Lower leg skin (tissue), 3 donors: ENCODE measurements at regions not wholly inside any gene's neighbourhood (a gene's known extent, or its start where the extent isn't known, plus 50 kb on each side); places are given as distances from the start of the nearest gene placed in this dataset.

Experiments used
- CTCF ChIP-seq, 3 donors: fragments of 450-650 bp; IDR thresholded peaks; one replicate each; pipeline ENCODE4 v1.5.1; 2016; ENCODE audit warnings: antibody characterized with exemption in 3 of 3, mild to moderate bottlenecking in 3 of 3, moderate library complexity in 2 of 3
- POLR2A ChIP-seq, 2 donors: fragments of 450-650 bp; IDR thresholded peaks; one replicate each; pipeline ENCODE4 v1.6.1; 2016 to 2017; ENCODE audit warnings: antibody characterized with exemption in 2 of 2, mild to moderate bottlenecking in 1 of 2, moderate library complexity in 1 of 2

GRCh38 chr5:92633176-92633575 is 947.8 kb downstream of the NR2F1-AS1 start:
- TF ChIP-seq CTCF (IDR thresholded peaks at IDR 0.05), result no peak
- TF ChIP-seq POLR2A (IDR thresholded peaks at IDR 0.05), result no peak
